HG03196 (cell line): ENCODE measurements at regions not wholly inside any gene's neighbourhood (a gene's known extent, or its start where the extent isn't known, plus 50 kb on each side); places are given as distances from the start of the nearest gene placed in this dataset.
"Not testable (repeated sequence)": the region's sequence is repeated elsewhere in the genome, so short reads cannot be mapped to it uniquely, and the experiment has no call there.

ENCODE experiments used
- ATAC-seq: cut with Tn5 transposase; IDR thresholded peaks from one replicate; pipeline ENCODE4 v1.9.1; 2021; ENCODE audit not compliant: unreplicated experiment

DNA sequence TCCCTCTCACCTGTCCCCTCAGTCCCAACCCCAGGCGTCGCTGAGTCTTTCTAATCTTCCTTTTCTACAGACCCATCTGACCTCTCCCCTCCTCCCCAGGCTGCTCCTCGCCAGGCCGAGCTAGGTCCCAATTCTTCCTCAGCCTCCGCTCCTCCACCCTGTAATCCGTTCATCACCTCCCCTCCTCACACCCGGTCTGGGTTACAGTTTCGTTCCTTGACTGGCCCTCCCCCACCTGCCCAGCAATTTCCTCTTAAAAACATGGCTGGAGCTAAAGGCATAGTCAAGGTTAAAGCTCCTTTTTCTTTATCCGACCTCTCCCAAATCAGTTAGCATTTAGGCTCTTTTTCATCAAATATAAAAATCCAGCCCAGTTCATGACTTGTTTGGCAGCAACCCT, 262.0 kb downstream of the SMARCA2 start:
- ATAC-seq: not testable (repeated sequence)

GRCh38 chr9:2277644-2278043, 262.5 kb downstream of the SMARCA2 start:
- ATAC-seq: not testable (repeated sequence)

GRCh38 chr9:2279138-2279537, 264.0 kb downstream of the SMARCA2 start:
- ATAC-seq: not testable (repeated sequence)

DNA sequence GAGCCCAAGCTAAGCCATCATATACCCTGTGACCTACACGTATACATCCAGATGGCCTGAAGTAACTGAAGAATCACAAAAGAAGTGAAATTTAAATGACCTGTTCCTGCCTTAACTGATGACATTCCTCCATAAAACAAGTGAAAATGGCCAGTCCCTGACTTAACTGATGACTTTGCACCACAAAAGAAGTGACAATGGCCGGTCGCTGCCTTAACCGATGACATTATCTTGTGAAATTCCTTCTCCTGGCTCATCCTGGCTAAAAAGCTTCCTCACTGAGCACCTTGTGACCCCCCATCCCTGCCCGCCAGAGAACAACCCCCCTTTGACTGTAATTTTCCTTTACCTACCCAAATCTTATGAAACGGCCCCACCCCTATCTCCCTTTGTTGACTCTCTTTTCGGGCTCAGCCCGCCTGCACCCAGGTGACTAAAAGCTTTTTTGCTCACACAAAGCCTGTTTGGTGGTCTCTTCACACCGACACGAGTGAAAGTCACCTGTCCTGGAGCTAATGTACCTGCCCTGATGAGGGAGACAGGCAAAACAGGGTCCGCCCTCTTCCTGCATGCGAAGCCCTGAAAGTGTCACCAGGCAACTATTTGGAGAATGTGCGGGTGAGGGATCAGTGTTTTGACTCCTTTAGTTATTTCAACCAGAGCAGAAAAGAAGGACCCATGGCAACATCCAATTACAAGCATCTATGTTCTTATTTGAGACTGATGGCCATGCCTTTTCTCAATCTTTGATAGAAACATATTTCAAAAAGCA, 266.1 kb downstream of the SMARCA2 start:
- ATAC-seq: no peak

- ATAC-seq: no peak
Observed at GRCh38 chr9:2281803-2282185, 266.6 kb downstream of the SMARCA2 start.

GRCh38 chr9:2284770-2285169, 269.6 kb downstream of the SMARCA2 start:
- no peak for ATAC-seq

DNA sequence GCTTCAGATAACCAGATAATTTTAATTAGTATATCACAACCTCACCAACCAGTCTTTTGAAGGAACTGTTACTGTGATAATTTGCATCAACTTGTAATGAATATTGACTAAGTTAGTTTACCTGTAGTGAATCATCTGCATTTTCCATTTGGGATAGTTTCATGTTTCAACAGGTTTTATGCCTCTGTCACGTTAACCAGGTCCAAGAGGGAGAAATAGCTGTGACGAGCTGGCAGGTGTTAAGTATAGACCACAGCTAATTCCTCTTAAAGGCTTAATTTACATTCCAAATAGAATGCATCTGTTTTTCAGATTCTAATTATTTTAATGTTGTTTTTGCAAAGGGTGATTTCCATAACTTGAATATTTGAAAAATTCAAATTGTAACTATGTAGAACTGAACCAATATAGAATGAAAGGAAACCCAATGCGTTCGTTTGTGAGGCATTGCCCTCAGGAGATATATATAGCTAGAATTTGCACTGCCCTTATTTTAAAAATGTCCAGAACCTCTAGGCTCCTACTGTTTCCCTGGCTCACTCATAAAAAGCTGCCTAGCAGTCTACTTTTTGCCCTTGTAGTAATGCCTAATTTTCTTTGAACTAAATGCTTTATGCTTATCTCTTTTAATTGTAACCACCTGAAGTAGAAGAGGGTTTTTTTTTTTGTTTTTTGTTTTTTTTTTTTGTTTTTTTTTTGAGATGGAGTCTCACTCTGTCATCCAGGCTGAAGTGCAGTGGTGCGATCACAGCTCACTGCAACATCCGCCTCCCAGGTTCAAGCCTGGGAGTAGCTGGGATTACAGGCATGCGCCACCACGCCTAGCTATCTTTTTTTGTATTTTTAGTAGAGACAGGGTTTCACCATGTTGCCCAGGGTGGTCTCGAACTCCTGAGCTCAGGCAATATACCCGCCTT, 270.5 kb downstream of the SMARCA2 start:
- no peak for ATAC-seq

DNA sequence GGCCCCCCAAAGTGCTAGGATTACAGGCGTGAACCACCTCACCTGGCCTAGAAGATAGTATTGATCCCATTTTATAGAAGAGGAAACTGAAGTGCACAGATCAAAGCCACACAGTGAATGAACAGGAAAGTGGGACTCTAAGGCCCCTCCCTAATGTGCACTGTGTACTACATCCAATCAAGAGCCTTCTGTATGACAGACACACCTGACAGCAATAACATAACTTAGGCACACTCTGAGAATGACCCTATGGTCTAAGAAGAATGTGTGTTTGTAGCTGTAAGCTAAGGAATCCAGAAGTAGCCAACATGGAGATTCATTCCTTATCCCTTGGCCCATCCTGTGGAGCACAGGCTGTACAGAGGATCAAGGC, 271.2 kb downstream of the SMARCA2 start:
- no peak for ATAC-seq

DNA sequence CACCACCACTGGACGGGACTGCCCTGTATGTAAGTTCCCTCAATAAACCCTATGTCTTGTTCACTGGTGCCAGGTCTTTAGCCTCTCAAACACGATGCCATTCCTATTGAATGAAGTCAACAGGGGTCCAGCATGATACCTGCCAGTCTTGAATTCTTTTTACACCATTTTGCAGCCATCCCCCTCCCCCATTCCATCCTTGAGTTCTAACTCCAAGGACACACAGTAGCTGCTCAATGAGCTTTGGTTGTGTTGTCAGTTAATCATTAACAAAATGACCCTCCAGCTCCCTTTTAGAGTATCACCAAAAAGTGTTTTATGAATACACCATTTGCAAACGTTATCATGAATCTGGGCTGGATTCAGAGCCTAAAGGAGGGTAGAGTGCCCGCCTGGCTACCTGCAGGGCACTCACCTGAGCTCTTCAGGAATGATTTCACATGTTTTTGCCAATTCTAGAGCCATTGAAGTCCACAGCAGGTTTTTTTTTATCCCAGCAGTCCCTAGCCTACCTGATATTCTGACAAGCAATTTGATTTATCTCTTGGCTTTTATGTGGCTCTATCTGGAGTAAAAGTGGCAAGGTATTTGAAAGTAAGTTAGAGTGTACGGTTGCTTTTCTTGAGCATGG, 271.8 kb downstream of the SMARCA2 start:
- ATAC-seq: no peak

DNA sequence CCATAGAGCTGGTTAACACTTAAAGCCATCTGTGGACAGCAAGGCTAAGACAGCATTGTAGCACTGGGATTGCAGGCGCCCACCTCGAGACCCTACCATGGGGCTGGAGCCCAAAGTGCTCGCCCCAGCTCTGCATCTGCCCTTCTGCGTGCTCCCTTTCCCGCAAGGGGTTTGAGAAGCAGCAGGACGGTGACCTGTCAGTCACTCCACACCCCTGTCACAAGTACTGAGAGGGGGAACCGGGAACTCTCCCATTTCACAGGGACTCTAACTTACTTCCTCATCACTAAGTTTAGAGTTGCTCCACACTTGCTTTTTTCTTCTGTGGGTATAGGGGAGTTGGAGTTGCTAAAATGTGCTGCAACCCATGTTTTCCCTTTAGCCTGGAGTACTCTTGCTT, 273.2 kb downstream of the SMARCA2 start:
- ATAC-seq: no peak

- no peak for ATAC-seq
Observed at GRCh38 chr9:2289263-2289662, 274.1 kb downstream of the SMARCA2 start.

- ATAC-seq: no peak
Observed at GRCh38 chr9:2290382-2290781, 275.2 kb downstream of the SMARCA2 start.

- no peak for ATAC-seq
Observed at GRCh38 chr9:2291980-2292704, 277.0 kb downstream of the SMARCA2 start.

GRCh38 chr9:2292733-2293132, 277.6 kb downstream of the SMARCA2 start:
- no peak for ATAC-seq

GRCh38 chr9:2297771-2298170, 282.6 kb downstream of the SMARCA2 start:
- no peak for ATAC-seq

DNA sequence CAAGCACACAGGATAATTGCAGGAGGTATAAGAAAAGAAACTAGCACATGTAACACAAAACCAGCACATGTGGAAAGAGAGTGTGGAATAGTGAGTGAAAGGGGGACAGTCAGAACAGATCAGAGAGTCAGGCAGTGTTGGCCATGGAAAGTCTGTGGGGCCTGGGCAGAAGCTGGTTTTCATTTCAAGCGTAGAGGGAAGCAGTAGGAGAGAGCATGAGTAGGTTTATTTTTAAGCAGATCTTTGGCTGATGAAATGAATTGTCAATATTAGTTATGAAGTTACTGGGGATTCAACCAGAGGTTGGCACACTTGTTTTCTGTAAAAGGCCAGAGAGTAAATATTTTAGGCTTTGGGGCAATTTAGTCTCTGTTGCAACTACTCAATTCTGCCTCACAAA, 283.1 kb downstream of the SMARCA2 start:
- no peak for ATAC-seq

DNA sequence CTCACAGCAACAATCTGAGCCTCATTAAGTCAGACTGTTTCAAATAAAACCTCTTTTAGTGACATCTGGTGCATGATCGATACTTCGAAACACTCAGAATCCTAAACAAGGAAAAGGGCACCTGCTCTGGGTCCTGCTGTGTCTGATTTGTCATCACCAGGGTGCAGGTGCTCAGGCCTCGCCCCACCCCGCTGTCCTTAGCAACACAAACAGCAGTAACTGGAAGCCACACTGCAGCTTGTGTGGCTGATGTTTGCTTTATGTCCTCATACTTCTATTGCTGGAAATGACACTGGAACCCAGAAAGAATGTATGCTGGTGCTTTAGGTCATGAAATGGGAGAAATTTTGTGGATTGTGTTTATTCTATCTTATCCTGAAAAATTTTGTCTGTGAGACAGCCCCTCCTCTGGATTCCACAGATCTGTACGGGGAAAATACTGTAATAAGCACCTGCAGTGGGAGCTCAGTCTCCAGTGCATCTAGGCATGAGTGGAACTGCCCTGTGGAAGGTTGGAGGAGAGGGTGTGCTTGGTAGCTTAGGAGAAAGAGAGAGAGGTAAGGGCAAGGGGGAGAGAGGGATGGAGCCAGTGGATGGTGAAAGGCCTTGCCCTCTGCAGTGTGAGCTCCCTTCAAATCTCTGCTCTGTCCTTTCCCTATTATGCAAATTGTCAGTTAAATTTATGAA, 284.2 kb downstream of the SMARCA2 start:
- ATAC-seq: no peak

DNA sequence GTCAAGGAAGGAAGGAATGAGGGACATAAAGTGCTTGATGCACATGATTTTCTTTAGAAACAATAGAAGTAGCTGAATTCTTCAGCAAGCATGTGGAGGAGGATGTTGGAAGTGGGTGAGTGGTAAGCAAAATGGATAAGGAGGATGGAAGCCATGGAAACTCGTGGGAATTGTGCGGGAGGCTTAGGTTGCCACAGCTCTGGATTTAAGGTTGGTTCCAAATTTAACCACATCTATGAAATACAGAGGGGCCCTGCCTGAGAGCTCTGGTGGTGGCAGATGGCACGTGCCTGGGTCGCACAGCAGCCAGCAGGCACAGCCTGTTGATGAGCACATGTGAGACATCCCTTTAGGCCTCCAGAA, 284.7 kb downstream of the SMARCA2 start:
- ATAC-seq: no peak

DNA sequence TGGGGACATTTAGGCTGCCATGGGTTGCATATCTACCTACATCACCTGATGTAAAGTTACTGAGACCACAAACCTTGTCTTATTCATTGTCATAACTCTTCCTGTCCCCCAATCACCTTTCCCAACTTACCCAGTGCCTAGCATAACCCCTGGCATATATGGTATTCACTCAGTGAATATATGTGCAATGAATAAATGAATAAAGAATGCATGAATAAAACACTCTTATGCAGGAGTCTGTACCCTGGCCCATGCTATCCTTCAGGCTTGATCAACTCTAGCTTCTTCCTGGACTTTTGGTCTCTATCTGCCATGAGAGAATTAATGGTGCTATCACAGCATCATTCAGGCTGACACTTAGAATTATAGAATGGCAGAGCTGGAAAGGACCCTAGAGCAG, 285.2 kb downstream of the SMARCA2 start:
- no peak for ATAC-seq

DNA sequence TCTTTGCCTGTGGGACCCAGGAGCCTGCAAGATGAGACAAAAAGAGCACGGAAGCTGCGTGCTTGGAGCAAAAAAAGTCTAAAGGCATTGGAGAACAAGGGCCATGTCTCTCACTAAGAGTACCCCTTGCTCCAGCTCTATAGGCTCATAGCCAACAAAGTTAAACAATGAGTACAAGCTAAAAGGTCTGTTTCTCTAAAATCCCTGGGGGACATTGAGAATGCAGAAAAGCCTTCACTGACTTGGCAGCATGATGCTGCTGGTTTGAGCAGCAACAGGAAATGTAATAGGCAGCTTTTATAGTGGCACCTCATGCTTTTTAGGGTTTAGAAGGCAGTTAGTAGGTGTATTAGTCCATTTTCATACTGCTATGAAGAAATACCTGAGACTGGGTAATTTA, 287.5 kb downstream of the SMARCA2 start:
- ATAC-seq: no peak

DNA sequence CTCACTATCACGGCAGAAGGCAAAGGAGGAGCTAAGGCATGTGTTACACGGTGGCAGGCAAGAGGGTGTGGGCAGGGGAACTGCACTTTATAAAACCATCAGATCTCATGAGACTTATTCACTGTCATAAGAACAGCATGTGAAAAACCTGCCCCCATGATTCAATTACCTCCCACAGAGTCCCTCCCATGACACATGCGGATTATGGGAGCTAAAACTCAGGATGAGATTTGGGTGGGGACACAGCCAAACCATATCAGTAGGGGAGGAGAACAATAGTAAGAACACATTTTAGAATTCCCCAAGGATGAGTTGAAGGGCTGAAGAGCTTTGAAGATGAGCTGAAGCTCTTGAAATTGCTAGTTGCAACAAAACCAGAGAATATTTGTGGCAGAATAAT, 287.9 kb downstream of the SMARCA2 start:
- no peak for ATAC-seq
